Stimulated activated CD4-positive, alpha-beta T cell treated with anti-CD3 and anti-CD28 coated beads, Interleukin-2, amount 100 ng/mL, for 4 hours (primary cell): ENCODE measurements at regions not wholly inside any gene's neighbourhood (a gene's known extent, or its start where the extent isn't known, plus 50 kb on each side); places are given as distances from the start of the nearest gene placed in this dataset.

ENCODE experiments used
- DNase-seq: peaks from one replicate; pipeline ENCODE4 v3.0.0-alpha.2; 2020; ENCODE audit warnings: low read depth

DNA sequence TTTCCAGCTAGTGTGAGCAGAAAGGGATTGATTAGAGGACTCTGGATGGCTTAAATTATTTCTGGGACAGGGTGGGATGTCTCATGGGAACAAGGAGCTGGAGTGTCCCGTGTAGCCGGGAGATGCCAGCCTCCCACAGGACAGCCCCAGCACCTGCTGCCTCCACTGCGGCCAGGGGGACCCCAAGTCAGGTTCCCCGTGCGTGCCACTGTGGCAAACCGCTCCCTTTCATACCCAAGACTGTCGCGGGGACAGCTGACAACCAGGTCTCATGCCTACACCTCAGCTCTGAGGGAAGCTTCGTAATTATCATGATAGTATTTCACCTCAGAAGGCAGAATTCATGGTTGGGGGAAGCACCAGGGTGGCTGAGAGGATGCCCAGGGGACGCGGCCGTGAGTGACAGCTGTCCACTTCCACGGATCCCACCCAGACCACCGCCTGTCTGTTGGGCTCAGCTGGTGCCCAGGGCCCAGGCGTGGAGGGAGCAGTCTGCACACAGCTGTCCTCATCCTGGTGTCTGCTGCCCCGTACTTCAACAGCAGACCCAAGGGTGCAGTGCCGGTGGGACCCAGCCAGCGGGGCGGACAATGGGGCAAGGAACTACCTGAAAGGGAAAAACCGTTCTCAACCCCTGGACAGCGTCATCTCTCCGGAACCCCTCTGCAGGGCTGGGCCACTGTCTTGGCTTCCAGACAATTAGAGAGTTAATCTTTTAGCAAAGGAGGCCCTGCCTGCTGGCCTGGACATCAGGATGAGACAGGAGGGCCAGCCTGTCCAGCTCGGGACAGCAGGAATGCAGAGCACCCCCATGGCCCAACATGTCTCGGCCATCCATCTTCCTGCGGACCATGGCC is 166.9 kb downstream of the OLFM1 start:
- DNase-seq: no peak

DNA sequence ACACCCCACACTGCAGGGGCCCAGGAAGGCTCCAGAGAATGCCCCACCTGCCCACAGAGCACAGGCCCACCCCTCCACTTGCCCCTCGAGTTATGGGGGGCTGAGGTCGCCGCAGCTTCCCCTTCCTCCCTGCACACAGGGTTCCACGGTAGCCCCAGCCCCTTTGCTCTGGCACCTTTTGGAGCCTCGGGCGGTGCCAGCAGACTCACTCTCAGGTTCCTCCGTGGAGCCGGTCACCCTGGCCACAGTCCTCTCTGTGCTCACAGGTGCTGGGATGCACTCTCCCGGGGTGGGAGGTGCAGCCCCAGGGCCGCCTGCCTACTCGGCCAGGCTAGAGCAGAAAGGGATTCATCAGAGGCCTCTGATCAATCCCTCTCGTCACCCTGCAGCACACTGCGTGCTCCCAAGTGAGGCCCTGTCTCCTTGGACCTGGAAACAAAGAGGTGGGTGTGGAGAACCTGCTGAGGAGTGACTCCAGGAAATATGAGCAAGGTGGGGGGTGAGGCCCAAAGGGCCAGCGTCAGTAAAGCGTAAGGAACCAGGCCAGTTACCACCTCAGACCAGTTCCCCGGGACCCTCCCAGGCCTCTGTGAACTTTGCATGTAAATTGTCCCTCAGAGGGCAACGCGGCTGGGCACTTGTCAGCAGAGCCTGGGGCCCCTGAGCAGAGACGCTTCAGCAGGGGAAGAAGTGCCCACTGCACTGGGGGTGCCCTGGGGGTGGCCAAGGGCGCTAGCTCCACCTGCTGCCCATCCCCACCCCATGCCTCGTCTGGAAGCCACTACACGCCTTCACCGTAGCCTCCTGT is 167.8 kb downstream of the OLFM1 start:
- DNase-seq: no peak

DNA sequence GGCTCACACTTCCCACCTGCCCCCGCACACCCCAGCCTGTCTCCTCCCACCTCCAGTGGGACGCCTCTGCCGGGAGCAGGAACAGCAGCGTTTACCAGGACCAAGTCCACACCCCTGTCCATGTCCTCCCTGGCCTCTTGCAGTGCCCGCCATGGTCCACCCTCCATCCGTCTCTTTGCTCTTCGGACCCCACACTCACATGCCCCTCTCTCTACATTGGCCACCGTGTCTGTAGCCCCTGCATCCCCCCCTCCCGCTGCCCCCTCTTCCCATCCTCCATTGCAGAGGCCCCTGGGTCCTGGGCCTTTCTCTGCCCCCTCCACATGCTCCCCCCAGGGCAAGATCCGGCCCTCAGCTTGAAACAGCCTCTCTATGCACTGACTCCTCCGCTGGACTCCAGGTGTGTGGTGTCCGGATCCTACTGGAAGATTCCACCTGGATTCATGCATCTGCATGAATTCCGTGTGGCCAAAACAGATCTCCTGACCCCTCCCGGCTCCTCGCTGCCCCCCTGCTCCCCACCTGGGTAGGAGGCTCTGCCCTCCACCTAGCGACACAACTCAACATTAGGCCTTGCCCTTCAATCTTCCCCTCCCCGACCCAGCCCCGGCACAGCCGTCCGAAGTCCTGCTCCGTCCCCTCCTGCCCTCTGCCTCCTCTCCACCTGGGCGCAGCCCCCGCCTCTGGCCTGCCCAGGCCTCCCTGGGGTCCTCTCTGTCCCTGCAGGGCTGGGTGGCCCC is 168.5 kb downstream of the OLFM1 start:
- no peak for DNase-seq

DNA sequence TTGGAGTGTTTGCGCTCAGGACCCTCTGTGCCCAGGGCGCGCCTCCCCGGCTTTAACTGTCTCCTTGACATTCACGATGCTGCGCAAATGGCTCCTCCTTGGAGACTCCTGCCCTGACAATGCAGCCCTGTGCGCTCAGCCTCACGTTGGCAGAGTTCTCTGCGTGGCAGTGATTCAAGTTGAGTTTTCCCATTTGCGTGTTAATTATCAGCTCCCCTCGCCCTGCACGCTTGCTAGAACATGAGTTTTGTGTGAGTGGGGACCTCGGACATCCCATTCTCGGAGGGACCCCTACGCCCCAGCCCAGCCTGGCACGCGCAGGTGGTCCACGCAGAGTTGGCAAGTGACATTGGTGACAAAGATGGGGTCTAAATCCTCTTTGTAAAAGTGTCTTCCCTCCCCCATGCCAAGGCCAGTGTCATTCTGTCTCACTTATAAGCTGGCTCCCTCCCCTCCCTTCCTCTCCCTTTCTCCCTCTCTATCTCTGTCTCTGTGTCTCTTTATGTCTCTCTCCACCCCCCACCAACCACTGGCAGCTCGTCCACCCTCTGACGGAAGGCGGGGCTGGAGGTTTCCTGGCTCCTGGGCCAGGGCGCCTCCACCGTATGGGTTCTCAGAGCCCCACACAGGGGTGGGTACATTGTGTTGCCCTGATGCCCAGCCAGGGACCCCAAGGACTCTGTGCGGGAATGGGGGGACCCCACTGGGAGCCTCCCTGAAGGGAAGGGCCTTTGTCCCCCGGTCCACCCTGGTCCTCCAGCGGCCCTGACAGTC is 169.3 kb downstream of the OLFM1 start:
- no peak for DNase-seq

DNA sequence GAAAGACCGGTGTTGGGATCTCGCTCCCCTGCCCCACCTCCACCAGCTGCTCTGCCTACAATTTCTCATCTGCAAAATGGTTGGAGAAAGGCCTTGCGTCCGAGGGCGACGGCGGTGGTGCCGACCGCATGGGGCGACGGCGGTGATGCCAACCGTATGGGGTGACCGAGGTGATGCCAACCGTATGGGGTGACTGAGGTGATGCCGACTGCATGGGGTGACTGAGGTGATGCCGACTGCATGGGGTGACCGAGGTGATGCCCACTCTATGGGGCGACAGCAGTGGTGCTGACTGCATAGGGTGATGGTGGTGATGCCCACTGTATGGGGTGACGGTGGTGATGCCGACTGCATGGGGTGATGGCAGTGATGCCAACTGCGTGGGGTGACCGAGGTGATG is 171.0 kb downstream of the OLFM1 start:
- DNase-seq: no peak

DNA sequence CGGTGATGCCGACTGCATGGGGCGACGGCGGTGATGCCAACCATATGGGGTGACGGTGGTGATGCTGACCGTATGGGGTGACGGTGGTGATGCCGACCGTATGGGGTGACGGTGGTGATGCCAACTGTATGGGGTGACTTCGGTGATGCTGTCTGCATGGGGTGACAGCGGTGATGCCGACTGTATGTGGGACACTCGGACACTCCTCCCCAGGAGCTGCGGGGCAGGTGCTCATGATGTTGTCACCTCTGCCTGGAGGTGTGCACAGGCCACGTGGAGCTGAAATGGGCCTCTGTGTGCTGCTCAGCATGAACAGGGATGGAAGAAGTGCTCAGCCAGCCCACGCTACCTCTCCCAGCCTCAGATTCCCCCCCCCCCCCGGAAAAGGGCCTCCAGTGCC is 171.8 kb downstream of the OLFM1 start:
- no peak for DNase-seq

DNA sequence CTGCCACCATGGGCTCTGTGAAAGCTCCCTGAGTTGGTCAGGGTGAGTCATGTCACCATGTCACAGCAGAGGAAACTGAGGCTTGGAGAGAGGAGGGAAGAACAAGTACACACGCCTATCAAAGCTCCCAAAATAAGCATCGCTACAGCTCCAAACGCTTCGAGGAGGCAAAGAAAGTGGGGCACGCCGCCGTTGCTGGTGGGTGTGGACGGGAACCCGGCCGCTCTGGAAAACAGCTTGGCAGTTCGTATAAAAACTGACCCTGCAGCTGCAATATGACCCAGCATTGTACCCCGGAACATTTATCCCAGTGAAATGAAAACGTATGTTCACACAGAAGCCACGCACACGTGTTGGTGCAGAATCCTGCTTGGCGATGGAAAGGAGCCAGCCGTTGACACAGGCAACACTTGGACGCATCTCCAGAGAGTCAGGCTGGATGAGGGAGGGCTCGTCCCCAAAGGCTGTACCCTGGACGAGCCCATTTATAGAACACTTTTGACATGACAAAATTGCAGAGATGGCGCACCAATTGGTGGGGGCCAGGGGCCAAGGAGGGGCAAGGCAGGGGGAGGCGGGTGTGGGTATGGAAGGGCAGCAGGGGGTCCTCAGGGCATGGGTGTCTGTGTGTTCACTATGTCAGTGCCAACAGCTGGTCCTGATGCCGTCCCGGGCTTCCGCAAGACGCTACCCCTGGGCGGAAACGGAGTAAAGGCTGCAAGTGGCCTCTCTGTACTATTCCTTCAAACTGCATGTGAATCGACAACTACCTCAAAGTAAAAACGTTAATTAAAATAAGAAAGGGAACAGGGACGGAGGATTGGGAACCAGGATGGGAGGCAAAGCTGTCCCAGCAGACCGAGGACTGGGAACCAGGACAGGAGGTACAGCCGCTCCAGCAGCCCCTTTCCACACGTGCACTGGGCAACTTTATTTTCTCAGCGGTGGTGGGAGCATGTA is 173.0 kb downstream of the OLFM1 start:
- DNase-seq: no peak

DNA sequence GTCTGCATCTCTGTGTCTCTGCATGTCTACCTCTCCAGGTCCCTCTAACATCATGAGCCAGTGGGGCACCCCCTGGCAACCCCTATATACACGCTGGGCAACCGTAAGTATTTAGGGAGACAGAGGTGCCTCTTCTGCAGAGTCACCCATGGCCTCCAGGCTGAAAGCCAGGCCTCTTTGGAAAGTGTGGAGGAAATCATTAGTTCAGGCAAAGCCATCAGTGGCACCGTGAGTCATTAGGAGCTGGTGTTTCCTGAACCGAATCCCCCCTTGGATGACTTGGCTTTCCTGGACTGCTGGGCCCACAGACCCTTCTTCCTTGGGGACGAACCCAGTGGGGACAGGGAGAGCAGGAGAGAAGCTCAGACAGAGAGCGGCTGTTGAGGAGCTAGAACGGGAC is 174.8 kb downstream of the OLFM1 start:
- no peak for DNase-seq

DNA sequence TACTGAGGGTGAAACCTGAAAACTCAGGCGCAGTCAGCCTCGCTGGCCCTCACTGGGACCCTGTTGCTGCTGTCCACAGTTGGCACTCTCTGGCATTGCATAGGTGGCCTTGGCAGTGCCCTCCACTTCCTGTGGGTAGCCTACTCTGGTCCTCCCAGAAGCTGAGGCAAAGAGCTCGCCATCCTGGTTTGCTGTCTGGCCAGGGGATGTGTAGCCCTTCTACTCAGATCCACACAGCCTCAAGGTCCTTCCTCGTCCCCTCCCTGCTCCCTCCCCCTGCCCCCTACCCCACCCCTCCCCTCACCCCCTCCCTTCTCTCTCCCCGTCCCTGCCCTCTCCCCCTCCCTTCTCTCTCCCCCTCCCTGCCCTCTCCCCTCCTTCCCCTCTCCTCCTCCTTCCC is 176.0 kb downstream of the OLFM1 start:
- DNase-seq: no peak

DNA sequence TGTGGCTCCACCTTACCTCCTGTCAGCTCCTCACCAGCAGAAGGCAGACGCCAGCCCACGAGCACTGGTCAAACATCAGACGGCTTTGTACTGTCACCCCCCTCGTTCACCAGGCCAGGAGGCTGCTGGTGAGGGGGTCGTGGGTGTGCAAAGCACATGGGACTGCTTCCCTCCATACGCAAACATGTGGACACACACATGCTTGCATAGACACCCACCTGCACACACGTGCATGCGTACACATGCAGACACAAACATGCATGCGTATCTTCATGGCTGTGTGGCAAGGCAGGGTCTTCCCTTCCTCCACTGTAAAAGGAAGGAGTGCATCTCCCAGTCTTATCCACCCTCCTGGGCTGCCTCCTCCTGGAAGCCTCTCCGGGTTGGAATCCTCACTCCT is 178.5 kb downstream of the OLFM1 start:
- no peak for DNase-seq

DNA sequence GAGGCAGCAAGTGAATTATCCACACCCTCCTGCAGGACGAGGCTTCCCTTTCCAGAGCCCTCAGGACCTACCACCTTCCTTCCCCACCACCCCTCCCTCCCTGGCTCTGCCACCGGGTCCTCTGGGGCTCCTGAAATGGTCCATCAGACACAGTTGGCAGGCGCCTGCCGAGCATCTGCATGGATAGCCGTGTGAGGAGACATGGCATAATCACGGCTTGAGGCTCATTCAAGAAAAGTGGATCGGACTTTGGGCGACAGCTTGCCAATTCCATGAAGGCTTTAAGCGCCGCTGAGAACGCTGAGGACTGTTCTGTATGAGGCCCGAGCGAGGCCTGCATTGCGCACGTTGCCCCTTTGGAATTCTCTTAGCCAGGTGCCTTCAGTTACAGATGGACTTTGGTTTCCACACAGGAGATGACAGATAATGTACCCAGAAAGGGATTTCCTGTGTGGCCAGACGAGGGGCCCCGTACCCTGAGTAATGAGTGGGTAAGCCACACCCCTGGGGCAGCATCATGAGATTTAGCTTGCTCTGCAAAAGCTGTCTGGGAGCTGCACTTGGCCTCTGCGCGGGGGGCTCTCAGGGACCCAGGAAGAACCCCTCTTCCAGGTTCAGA is 179.8 kb downstream of the OLFM1 start:
- no peak for DNase-seq

DNA sequence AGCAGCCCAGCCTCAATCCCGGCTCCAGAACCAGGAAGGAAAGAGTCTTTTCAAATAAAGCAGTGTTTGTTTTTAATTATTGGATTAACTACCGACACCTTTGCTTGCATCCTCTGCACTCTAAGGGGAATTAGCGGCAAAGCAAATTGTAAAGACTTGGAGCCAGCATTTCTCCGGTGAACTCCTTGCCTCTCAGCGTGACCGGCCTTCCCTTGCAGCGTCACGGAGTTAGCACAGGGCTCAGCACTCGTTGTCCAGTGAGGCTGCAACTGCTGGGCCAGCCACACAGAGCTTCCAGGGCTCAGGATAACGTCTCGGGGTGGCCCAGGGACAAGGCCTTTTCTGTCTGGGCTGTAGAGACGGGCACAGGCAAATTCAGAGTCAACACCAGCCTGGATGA is 180.6 kb downstream of the OLFM1 start:
- no peak for DNase-seq

DNA sequence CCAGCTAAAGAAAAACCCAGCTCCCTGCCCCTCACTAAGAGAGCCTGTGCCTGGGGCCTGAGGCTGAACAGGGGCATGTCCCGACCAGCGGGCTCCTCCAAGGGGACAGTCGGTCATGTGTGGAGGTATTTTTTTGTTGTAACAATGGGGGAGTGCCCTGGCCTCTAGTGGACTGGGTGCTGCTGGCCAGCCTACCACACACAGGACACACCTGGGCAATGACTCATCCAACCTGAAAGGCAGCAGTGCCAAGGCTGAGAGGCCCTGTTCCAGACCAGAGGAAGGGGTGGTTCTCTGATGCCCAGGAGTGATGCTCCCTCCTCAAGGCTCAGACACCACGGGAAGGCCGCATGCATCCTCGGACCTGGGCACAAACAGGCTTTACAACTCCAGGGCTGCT is 181.5 kb downstream of the OLFM1 start:
- no peak for DNase-seq

DNA sequence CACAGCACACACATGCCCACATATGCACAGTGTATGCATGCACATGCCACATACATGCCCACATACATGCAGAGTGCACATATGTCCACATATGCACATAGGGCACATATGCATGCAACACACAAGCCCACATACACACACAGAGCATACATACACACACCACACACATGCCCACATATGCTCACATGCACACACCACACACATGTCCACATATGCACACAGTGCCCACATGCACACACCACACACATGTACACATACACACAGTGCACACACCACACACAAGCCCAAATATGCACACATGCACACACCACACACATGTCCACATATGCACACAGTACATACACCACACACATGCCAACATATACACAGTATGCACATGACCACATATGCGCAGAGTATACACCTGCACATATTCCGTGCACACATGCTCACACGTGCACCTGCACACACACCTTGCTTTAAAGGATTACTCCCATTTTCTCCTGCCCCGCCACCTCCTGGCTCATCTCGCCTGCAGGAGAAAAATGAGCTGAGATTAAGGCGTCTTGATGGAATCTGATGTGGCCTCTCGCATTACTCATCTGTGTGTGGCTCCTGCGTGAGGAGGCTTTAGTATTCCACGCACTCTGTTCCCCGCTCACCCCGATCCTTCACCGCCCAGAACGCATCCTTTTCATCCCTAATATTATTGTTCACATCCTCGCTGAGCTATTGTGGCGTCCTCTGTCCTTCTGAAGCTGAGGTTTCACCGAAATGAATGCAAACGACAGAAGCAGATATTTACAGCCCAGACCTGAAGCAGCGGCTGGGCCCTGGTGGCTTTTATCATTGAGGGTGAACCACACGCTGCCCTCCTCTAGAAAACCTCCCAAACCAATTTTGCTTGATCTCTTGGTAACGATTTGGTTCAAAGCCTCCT is 182.7 kb downstream of the OLFM1 start:
- DNase-seq: no peak

DNA sequence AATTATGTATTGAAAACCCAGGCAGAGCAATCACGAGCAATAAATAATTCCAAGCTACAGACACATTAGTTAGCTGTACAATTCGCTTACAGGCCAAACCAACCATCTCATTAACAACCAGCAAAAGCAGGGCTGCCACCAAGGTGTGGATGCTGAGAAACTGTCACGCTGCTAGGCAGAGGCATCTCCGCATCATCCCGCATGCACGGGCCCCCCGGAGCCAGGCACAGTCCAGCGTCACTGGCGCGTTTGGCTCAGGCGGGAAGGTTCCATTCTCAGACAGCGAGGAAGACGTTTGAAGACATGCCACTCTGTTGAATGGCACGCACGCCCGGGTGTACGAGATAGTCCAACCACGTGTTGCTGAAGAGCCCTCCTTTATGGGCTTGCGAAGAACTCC is 184.0 kb downstream of the OLFM1 start:
- DNase-seq: no peak

DNA sequence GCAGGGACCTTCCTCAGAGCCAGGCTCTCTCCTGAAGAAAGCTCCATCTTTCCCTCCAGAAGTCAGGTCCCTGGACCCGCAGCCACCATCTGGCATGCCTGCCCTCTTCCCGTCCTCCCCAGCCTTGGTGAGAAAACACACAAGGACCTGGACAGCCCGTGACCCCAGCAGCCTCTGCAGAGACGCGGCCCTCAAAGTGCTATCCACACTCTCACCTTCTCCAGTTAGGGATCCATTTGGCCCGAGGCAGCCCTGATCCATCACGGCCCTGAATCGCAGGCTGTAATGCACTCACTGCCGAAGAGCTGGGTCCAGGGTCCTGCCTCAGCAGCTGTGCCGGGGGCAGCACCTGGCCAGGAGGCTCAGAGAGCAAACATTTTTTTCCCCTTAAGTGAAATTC is 185.1 kb downstream of the OLFM1 start:
- no peak for DNase-seq

DNA sequence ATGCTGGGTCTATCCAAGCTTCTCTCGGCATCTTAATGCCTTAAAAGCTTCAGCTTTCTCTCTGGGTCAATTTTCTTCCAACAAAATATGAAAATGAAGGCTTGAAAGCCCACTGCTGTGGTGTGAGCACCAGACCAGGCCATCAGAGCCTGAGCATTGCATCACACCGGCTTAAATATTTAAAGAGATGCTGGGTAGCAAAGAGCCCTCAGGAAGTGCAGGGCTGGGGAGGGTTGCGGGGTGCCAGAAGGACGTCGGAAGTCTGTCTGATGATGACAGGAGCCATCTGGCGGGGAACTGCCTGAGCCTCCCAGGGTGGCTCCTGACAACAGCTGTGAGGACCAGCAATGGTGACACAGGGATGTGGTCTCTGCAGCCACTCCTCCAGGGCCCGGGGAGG is 185.5 kb downstream of the OLFM1 start:
- DNase-seq: no peak

DNA sequence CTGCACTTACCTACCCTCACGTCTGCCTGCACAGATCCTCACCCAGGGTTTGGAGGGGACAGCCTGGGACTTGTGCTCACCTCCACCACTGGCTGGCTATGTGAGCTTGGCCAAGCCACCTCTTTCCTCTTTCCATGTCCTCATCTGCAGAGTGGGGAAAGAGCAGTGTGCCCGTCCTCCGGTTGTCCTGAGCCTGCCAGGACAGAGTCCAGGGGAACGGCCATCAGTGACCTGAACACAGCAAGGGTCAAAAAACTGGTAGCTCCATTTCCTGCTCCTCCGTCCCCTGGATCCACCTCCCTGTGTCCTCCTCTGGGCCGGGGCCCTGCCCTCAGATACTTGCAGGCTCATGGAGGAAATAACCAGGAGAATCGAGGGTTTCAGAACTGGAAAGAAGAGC is 187.7 kb downstream of the OLFM1 start:
- no peak for DNase-seq

DNA sequence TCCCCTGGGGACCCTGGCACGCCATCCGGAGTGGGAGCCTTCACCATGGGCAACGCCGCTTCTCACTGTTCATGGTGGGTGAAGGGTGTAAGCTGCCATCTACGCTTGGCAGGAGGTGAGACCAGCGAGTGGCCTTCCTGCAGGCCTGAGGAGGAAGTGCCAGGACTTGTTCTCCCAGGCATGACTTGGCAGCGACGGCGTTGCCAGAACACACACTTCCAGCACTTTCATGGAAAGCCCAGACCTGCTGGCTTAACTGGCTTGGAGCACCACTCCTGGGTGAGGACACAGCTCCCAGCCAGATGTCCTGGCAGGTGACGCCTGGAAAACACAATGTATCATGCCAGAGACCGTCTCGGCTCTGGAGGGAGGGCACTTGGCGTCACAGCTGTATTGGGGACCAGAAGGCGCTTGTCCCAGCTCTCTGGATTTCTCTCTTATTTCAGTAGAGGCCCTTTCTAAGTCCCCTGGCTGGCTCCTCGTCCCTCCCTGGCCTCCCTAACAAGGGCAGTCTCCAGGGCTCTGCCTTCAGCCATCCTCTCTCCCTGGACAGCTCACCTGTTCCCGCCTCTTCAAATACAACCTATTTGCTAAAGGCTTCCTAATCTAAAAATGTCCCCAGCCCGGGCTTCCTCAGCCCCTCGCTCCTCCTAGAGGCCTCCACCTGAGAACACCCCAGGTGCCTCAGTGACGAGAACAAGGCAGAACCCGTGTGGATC is 188.3 kb downstream of the OLFM1 start:
- DNase-seq: no peak
